SK-N-SH (cell line): ENCODE measurements at regions not wholly inside any gene's neighbourhood (a gene's known extent, or its start where the extent isn't known, plus 50 kb on each side); places are given as distances from the start of the nearest gene placed in this dataset.

Experiments used
- CTCF ChIA-PET: fragments of 300-600, 350-600 bp; formaldehyde crosslinking; extraction: SDS; loops from one replicate; lab custom pipeline; 2021; lab: Yijun Ruan, JAX
- POLR2A ChIA-PET: fragments of 350-600 bp; sonication (Branson Sonifier 250); formaldehyde crosslinking; extraction: SDS; loops from one replicate; lab custom pipeline; 2020; ENCODE audit warnings: antibody characterized with exemption, inconsistent platforms; lab: Yijun Ruan, JAX
- DNase-seq: peaks from one replicate; pipeline ENCODE4 v3.0.0; 2012
- H2AFZ ChIP-seq: fragments of 200-600 bp; sonication (generic); 2 replicates; pipeline ENCODE4 v1.8.1; 2016; ENCODE audit warnings: antibody characterized with exemption, mild to moderate bottlenecking, low read depth
- H3F3A ChIP-seq: fragments of 200-600 bp; sonication (generic); replicated peaks from 2 replicates; pipeline ENCODE3; 2016; ENCODE audit warnings: antibody characterized with exemption, mild to moderate bottlenecking; ENCODE audit not compliant: insufficient read depth
- H3K27ac ChIP-seq, 2 experiments: fragments of 200-500 bp in 1 of 2; fragments of 200-600 bp in 1 of 2; sonication (Bioruptor generic) in 1 of 2; sonication (generic), shearing (Covaris generic) in 1 of 2; 2 replicates each; pipeline versions ENCODE4 v1.5.1 to v1.6.1; 2014 to 2016; ENCODE audit warnings: low read depth in 2 of 2, inconsistent platforms in 1 of 2, low read length in 1 of 2, mild to moderate bottlenecking in 1 of 2, mixed read lengths in 1 of 2
- H3K27me3 ChIP-seq: fragments of 200-600 bp; sonication (generic), shearing (Covaris generic); 2 replicates; pipeline ENCODE4 v1.6.1; 2016; ENCODE audit warnings: mixed run types; ENCODE audit not compliant: insufficient read depth
- H3K36me3 ChIP-seq, 2 experiments: fragments of 200-500 bp in 1 of 2; fragments of 200-600 bp in 1 of 2; sonication (Bioruptor generic) in 1 of 2; sonication (generic) in 1 of 2; replicated peaks in 1 of 2; 2 replicates each; pipeline versions ENCODE3 to v1.5.1; 2014 to 2016; ENCODE audit warnings: low read length in 1 of 2, mild to moderate bottlenecking in 1 of 2; ENCODE audit not compliant: insufficient read depth in 2 of 2, control insufficient read depth in 1 of 2
- H3K4me1 ChIP-seq, 2 experiments: fragments of 200-500 bp in 1 of 2; fragments of 200-600 bp in 1 of 2; sonication (Bioruptor generic) in 1 of 2; sonication (generic), shearing (Covaris generic) in 1 of 2; 2 replicates each; pipeline versions ENCODE4 v1.5.1 to v1.6.1; 2014 to 2016; ENCODE audit warnings: low read depth in 1 of 2, low read length in 1 of 2, mixed run types in 1 of 2; ENCODE audit not compliant: insufficient read depth in 2 of 2, control insufficient read depth in 1 of 2
- H3K4me2 ChIP-seq: fragments of 200-600 bp; sonication (generic), shearing (Covaris generic); 2 replicates; pipeline ENCODE4 v1.6.1; 2017; ENCODE audit warnings: mixed run types
- H3K4me3 ChIP-seq, 2 experiments: fragments of 200-500 bp in 1 of 2; fragments of 200-600 bp in 1 of 2; sonication (Bioruptor generic) in 1 of 2; sonication (generic), shearing (Covaris generic) in 1 of 2; 2 replicates each; pipeline versions ENCODE4 v1.5.1 to v1.8.1; 2014 to 2016; ENCODE audit warnings: low read depth in 2 of 2, inconsistent platforms in 1 of 2, low read length in 1 of 2, mild to moderate bottlenecking in 1 of 2, mixed read lengths in 1 of 2, moderate library complexity in 1 of 2
- H3K79me2 ChIP-seq: fragments of 200-600 bp; sonication (generic); 2 replicates; pipeline ENCODE4 v1.8.1; 2017; ENCODE audit warnings: mild to moderate bottlenecking; ENCODE audit not compliant: insufficient read depth
- H3K9ac ChIP-seq: fragments of 200-600 bp; sonication (generic); 2 replicates; pipeline ENCODE4 v1.6.1; 2017; ENCODE audit warnings: mixed run types
- H3K9me2 ChIP-seq: fragments of 200-600 bp; sonication (generic); 2 replicates; pipeline ENCODE4 v1.6.1; 2017; ENCODE audit warnings: mixed run types
- H3K9me3 ChIP-seq: fragments of 200-600 bp; sonication (generic); 2 replicates; pipeline ENCODE4 v1.6.1; 2017; ENCODE audit warnings: mixed run types, mild to moderate bottlenecking, moderate library complexity
- H4K20me1 ChIP-seq: fragments of 200-600 bp; sonication (generic); 2 replicates; pipeline ENCODE4 v1.6.1; 2017; ENCODE audit warnings: mild to moderate bottlenecking, mixed run types; ENCODE audit not compliant: insufficient read depth
- CHD2 ChIP-seq: fragments of 150-350 bp; IDR thresholded peaks from 2 replicates; pipeline ENCODE4 v1.6.1; 2018; ENCODE audit warnings: low read length; ENCODE audit not compliant: partially characterized antibody
- EZH2phosphoT487 ChIP-seq: fragments of 200-600 bp; sonication (generic); IDR thresholded peaks from 2 replicates; pipeline ENCODE4 v1.6.1; 2017; ENCODE audit warnings: low read depth, mixed run types, mild to moderate bottlenecking, antibody characterized with exemption, moderate library complexity, borderline replicate concordance
- FOSL2 ChIP-seq: IDR thresholded peaks from 2 replicates; pipeline ENCODE4 v1.4.0; 2012; ENCODE audit warnings: low read depth, mild to moderate bottlenecking, moderate library complexity, borderline replicate concordance
- FOXJ3 ChIP-seq: sonication (generic); formaldehyde crosslinking; IDR thresholded peaks from 2 replicates; pipeline ENCODE4 v1.5.1; 2020; ENCODE audit warnings: mild to moderate bottlenecking, missing genetic modification reagents
- IRF3 ChIP-seq: fragments of 150-350 bp; IDR thresholded peaks from 2 replicates; pipeline ENCODE4 v1.6.1; 2016; ENCODE audit warnings: mild to moderate bottlenecking, low read depth, low read length
- JUND ChIP-seq: IDR thresholded peaks from 2 replicates; pipeline ENCODE4 v1.4.0; 2012
- MEF2A ChIP-seq: IDR thresholded peaks from 2 replicates; pipeline ENCODE4 v1.4.0; 2012; ENCODE audit warnings: low read depth, borderline replicate concordance
- NFIC ChIP-seq: IDR thresholded peaks from 2 replicates; pipeline ENCODE4 v1.4.0; 2012; ENCODE audit warnings: borderline replicate concordance
- RFX5 ChIP-seq: IDR thresholded peaks from 2 replicates; pipeline ENCODE4 v1.6.1; 2012; ENCODE audit warnings: mild to moderate bottlenecking, improper control_type of control experiment, low read length
- SIN3A ChIP-seq: IDR thresholded peaks from 2 replicates; pipeline ENCODE4 v1.6.1; 2012; ENCODE audit warnings: low read depth, mild to moderate bottlenecking, low read length, moderate library complexity, borderline replicate concordance
- SMC3 ChIP-seq: IDR thresholded peaks from 2 replicates; pipeline ENCODE4 v1.6.1; 2012; ENCODE audit warnings: low read depth, low read length, improper control_type of control experiment
- TCF12 ChIP-seq: IDR thresholded peaks from 2 replicates; pipeline ENCODE4 v1.4.0; 2012
- USF2 ChIP-seq: fragments of 150-350 bp; IDR thresholded peaks from 2 replicates; pipeline ENCODE4 v1.6.1; 2017; ENCODE audit warnings: antibody characterized with exemption, low read length, low read depth, borderline replicate concordance
- ZBTB33 ChIP-seq: IDR thresholded peaks from 2 replicates; pipeline ENCODE4 v1.4.0; 2012; ENCODE audit warnings: low read depth, borderline replicate concordance
- WGBS: methylation state at CpG from one replicate; pipeline ENCODE4 v1.1.6; 2017; ENCODE audit warnings: low lambda C conversion rate; 5-methylcytosine and 5-hydroxymethylcytosine counted together
- TF ChIP-seq, protein P1 (sequence below): IDR thresholded peaks from 2 replicates; pipeline ENCODE4; 2012
- TF ChIP-seq, protein P2 (sequence below): IDR thresholded peaks from 2 replicates; pipeline ENCODE4 v1.6.1; 2012; ENCODE audit warnings: mild to moderate bottlenecking, low read depth, low read length, moderate library complexity
- TF ChIP-seq, protein P3 (sequence below): fragments of 200-600 bp; sonication (generic); IDR thresholded peaks from 2 replicates; pipeline ENCODE4 v1.6.1; 2017; ENCODE audit warnings: antibody characterized with exemption, mild to moderate bottlenecking, moderate library complexity

DNA sequence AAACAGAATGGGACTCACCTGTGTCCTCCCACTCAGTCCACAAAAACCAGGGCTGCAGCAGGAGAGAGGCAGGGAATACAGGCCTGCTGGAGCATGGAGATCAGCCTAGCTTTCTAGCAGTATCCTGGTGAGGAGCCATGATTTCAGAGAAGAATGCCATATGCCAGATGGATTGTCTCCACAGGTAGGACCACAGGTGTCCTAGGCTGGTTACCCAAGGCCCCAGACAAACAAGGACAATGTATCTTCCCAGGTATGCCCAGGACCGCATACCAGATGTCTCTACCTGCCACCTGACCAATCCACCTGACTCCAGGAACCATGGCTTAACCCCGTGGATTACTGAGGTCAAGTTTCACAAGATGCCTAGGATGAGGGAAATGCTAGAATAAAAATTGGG is 295.4 kb upstream of the NPSR1 start (continued):
- no peak for TF ChIP-seq IRF3
- no peak for TF ChIP-seq SIN3A
- no peak for TF ChIP-seq NFIC
- TF ChIP-seq USF2 = no peak
- TF ChIP-seq EZH2phosphoT487 = no peak
- no peak for TF ChIP-seq FOSL2
- TF ChIP-seq, protein P1, sequence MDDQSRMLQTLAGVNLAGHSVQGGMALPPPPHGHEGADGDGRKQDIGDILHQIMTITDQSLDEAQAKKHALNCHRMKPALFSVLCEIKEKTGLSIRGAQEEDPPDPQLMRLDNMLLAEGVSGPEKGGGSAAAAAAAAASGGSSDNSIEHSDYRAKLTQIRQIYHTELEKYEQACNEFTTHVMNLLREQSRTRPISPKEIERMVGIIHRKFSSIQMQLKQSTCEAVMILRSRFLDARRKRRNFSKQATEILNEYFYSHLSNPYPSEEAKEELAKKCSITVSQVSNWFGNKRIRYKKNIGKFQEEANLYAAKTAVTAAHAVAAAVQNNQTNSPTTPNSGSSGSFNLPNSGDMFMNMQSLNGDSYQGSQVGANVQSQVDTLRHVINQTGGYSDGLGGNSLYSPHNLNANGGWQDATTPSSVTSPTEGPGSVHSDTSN = no peak

GRCh38 chr7:34364130-34364529 is 293.9 kb upstream of the NPSR1 start:
- no peaks in the 10 kb centered on the region for H3K9me3 ChIP-seq
- H2AFZ ChIP-seq = no peak overlapping the region
- H3K36me3 ChIP-seq = no peaks in the 10 kb centered on the region
- WGBS = 12% methylated on average over 2 of the region's 2 CpGs
- H4K20me1 ChIP-seq = no peaks in the 10 kb centered on the region
- H3K4me3 ChIP-seq = no peak overlapping the region
- H3K9ac ChIP-seq = no peak overlapping the region
- CTCF ChIA-PET = interaction anchor here (1.1 kb wide), 1 partner anchor 43 kb away, joined by 3 read pairs; no protein-coding TSS in a partner anchor
- H3K27me3 ChIP-seq = no peaks in the 10 kb centered on the region
- no peaks in the 10 kb centered on the region for H3K9me2 ChIP-seq
- H3K4me2 ChIP-seq = no peak overlapping the region
- no peak overlapping the region for H3K27ac ChIP-seq
- POLR2A ChIA-PET = interaction anchor here (0.6 kb wide), 1 partner anchor 63 kb away, joined by 3 read pairs; no protein-coding TSS in a partner anchor
- no peaks in the 10 kb centered on the region for H3K4me1 ChIP-seq
- H3K79me2 ChIP-seq = no peaks in the 10 kb centered on the region
- DNase-seq = no peak
- H3F3A ChIP-seq = no peaks in the 10 kb centered on the region
- TF ChIP-seq IRF3 (no peak), TCF12 (no peak), MEF2A (no peak), SMC3 (no peak), CHD2 (no peak), FOXJ3 (CRISPR knock-in tag) (no peak), RFX5 (no peak), ZBTB33 (no peak), JUND (no peak)
- TF ChIP-seq, protein P2, sequence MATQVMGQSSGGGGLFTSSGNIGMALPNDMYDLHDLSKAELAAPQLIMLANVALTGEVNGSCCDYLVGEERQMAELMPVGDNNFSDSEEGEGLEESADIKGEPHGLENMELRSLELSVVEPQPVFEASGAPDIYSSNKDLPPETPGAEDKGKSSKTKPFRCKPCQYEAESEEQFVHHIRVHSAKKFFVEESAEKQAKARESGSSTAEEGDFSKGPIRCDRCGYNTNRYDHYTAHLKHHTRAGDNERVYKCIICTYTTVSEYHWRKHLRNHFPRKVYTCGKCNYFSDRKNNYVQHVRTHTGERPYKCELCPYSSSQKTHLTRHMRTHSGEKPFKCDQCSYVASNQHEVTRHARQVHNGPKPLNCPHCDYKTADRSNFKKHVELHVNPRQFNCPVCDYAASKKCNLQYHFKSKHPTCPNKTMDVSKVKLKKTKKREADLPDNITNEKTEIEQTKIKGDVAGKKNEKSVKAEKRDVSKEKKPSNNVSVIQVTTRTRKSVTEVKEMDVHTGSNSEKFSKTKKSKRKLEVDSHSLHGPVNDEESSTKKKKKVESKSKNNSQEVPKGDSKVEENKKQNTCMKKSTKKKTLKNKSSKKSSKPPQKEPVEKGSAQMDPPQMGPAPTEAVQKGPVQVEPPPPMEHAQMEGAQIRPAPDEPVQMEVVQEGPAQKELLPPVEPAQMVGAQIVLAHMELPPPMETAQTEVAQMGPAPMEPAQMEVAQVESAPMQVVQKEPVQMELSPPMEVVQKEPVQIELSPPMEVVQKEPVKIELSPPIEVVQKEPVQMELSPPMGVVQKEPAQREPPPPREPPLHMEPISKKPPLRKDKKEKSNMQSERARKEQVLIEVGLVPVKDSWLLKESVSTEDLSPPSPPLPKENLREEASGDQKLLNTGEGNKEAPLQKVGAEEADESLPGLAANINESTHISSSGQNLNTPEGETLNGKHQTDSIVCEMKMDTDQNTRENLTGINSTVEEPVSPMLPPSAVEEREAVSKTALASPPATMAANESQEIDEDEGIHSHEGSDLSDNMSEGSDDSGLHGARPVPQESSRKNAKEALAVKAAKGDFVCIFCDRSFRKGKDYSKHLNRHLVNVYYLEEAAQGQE = no peak
- TF ChIP-seq, protein P1 = no peak
- TF ChIP-seq, protein P3, sequence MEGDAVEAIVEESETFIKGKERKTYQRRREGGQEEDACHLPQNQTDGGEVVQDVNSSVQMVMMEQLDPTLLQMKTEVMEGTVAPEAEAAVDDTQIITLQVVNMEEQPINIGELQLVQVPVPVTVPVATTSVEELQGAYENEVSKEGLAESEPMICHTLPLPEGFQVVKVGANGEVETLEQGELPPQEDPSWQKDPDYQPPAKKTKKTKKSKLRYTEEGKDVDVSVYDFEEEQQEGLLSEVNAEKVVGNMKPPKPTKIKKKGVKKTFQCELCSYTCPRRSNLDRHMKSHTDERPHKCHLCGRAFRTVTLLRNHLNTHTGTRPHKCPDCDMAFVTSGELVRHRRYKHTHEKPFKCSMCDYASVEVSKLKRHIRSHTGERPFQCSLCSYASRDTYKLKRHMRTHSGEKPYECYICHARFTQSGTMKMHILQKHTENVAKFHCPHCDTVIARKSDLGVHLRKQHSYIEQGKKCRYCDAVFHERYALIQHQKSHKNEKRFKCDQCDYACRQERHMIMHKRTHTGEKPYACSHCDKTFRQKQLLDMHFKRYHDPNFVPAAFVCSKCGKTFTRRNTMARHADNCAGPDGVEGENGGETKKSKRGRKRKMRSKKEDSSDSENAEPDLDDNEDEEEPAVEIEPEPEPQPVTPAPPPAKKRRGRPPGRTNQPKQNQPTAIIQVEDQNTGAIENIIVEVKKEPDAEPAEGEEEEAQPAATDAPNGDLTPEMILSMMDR = no peak
